ENCODE measurements at regions not wholly inside any gene's neighbourhood (a gene's known extent, or its start where the extent isn't known, plus 50 kb on each side); places are given as distances from the start of the nearest gene placed in this dataset.
"Not testable (repeated sequence)": the region's sequence is repeated elsewhere in the genome, so short reads cannot be mapped to it uniquely, and the experiment has no call there.

DNA sequence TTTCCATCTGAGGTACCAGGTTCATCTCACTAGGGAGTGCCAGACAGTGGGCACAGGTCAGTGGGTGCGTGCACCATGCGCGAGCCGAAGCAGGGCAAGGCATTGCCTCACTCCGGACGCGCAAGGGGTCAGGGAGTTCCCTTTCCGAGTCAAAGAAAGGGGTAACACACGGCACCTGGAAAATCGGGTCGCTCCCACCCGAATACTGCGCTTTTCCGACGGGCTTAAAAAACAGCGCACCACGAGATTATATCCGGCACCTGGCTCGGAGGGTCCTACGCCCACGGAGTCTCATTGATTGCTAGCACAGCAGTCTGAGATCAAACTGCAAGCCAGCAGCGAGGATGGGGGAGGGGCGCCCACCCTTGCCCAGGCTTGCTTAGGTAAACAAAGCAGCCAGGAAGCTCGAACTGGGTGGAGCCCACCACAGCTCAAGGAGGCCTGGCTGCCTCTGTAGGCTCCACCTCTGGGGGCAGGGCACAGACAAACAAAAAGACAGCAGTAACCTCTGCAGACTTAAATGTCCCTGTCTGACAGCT lies 242.5 kb downstream of the CYLC2 start:
- not testable (repeated sequence) for DNase-seq (ENCODE audit: low read depth, low spot score)

DNA sequence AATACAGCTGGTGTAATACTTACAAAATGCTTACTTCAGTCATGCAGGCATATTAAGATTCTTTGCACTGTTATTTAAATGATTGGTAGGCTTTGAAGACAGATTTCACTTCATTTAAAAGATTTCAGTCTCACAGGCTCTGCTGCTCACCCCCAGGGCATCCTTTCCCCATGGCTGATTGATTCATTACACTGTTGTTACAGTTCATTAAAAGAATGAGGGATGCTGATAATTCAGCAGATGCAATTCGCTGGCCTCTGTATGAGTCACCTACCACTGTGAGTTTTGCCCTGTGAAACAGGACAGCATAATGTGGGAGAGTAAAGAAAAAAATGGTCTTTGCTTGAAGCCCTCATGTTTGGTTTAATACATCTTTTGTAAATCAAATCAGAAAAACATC lies 246.9 kb downstream of the CYLC2 start:
- DNase-seq (ENCODE audit: low read depth, low spot score) = peak; percentile 63

DNA sequence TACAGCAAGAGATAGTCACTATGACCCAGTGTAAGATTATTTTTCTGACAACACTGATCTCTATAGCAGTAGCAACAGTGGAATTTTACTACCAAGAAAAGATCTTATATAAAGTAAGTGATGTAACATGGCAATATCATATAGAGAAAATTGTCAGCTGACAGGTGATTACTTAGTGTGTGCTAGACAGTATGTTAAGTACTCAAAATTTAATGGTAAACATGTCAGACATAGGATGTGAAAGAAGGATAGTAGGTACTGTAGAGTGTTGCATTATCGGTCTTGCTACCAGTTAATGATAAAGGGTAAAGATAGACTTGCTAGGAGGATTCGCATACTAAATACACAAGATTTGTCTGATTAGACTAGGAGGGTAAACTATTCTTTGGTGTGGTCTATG lies 247.4 kb downstream of the CYLC2 start:
- no peak for DNase-seq (ENCODE audit: low read depth, low spot score)

DNA sequence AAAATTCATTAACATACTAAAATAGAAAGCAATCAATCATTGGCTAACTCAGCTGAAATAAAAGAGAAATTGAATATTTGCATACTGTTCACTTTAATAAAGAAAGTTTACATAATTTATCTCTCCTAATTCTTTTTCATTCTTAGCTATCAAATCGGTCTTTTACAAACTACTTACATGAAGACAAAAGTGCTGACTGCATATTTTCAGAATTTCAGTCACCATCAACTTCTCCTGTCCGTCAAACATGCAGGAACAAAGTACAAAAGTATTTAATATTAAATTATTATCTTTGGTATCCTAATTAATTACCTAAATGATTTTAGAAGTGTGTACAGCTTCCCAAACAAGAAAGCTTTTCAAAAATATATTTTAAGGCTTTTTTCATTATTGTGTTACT lies 248.4 kb downstream of the CYLC2 start:
- DNase-seq (ENCODE audit: low read depth, low spot score) = no peak

DNA sequence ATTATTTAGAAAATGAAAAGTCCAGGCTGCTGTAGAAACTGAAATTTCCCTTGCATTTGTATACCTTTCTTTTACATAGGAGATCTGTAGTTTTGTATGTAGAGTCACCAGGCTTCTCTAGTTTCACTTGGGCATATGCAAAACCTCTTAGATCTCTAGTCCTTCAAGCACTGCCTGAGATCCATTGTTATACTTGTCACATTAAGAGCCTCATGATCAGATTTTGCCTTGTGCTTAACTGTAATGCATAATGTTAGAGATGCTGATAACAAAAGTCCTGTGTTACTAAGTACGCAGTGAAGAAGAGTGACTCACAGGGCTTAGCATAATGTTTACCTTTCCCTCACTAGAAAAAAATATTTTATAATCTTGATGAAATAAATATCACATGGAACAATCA lies 250.2 kb downstream of the CYLC2 start:
- DNase-seq (ENCODE audit: low read depth, low spot score) = peak; percentile 15

DNA sequence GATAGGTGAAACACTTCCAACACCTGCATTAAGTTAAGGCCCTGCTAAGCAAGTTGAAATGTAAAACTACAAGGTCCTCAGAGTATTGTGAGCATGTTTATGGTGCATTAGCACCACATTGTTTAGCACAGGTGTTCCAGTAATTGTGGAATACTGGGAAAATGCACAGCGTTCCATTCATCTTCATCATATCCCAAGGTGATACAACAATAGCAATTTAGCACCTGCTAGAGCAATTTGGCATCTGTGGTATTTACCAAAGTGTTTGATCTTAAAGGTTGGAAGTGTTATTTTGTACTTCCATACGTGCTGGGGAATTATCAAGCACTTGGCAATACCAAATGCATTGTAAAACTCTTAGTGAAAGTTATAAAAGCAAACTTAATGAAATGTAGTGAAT lies 266.8 kb downstream of the CYLC2 start:
- no peak for DNase-seq (ENCODE audit: low read depth, low spot score)

DNA sequence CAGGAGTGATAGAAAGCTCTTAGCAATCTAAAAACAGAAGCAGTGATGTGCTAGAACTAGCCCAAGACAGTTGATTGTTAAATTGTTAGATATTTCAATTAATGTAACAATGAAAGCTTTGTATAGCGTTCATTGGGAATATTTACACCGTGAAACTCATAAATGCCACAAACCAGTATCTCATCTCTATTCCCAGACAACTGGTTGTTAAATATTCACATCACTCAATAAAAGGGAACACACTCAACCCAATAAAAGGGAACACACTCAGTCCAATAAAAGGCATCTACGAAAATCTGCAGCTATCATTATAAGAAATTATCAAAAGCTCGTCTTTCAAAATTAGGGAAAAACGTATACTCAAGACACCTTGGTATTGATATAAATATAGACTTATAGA lies 270.9 kb downstream of the CYLC2 start:
- no peak for DNase-seq (ENCODE audit: low read depth, low spot score)

DNA sequence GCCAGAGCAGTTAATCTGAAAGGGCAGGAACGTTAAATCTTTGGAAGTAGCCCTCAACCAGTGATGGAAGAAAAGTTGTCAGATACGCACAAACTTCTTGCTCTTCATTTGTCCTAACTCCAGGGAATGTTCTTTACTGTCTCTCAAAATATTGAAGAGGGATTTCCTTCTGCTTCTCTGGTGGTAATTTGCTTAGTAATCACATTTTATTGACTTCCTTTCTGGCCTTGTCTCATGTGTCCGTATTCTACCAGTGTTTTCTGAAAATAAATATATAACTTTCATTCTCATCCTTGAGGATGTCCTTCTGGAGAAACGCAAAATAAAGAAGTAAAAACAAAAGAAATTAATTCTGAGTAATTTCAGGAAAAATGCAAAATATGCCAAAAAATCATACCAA lies 282.1 kb downstream of the CYLC2 start:
- no peak for DNase-seq (ENCODE audit: low read depth, low spot score)

DNA sequence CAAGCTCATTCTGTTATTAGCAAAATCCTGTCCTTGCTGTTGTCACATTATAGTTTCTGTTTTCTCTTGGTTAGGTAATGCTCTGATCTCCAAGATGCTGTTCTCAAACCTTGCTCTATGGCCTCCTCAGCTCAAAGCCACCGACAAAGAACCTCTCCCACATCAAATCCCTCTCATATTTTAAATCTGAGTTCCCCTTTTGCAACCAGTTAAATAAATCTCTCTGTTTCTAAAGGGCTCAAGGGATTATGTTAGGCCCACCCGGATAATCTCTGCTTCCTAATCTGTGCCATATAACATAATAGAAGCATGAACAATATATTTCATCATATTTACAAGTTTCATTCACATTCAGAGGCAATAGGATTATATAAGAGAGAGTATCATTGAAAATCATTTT lies 286.0 kb downstream of the CYLC2 start:
- DNase-seq (ENCODE audit: low read depth, low spot score) = no peak

DNA sequence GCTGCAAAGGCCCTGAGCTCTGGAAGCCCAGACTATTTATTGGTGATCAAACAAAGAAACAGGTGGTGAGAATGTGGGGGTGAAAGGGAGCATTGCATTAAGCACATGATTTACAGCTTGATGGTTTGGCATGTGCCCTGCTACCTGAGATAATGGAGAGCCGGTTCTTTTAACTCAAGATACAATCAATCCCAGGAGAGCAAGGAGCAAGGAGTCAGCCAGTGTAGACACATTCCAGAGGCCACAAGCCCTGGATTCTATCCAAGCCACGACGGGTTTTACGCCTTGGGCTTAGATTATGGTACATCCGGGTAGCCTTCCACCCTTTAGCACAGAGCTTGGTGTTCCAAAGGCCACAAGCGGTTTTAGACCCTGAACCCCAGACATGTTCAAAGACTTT lies 292.2 kb downstream of the CYLC2 start:
- no peak for DNase-seq (ENCODE audit: low read depth, low spot score)

DNA sequence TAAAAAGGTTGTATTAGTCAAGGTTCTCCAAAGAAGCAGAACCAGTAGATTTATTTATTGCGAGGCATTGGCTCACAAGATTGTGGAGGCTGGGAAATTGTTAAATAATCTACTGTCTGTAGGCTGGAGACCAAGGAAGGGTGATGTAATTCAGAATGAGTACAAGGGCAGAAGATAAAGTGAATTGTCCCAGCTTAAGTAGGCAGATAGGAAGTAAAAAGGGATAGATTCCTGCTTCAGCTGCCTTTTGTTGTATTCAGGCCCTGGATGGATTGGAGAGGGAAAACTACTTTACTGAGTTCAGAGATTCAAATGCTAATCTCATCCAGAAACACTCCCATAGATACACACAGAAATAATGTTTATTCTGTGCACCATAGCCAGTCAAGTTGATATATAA lies 301.1 kb downstream of the CYLC2 start:
- DNase-seq (ENCODE audit: low read depth, low spot score) = no peak

DNA sequence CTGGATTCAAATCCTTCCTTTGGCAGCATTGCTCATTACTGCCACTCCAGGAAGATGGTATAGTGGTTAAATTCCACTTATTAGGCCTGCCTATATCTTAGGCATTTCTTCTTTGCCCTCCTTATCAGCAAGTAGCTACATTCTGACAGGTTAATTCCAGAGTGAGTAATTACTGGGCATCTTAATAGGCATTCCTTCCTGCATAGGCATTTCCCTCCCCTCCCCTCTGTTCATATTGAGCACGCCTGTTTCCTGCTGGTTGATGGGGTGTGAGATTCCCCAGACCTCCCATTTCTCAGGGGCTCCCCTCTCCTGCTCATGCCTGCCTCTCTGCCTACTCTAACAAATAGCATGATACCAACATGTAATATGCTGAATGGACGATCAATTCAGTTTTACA lies 305.9 kb downstream of the CYLC2 start:
- no peak for DNase-seq (ENCODE audit: low read depth, low spot score)

DNA sequence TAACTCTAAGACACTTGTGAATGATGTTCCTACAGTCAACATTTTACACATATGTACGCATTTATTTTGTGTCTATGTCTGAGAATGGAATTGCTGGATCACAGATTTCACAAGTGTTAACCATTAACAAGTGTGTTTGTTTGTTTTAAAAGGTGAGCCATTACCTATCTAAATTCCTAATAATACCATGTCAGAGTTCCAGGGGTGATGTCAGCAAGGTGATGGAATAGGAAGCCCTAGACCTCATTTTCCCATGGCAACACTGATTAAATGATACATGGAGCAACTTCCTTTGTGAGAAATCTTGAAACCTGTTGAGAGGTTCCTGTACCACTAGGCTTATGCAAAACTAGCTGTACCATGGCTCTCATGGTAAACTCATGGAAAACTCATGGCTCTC lies 309.7 kb downstream of the CYLC2 start:
- no peak for DNase-seq (ENCODE audit: low read depth, low spot score)

DNA sequence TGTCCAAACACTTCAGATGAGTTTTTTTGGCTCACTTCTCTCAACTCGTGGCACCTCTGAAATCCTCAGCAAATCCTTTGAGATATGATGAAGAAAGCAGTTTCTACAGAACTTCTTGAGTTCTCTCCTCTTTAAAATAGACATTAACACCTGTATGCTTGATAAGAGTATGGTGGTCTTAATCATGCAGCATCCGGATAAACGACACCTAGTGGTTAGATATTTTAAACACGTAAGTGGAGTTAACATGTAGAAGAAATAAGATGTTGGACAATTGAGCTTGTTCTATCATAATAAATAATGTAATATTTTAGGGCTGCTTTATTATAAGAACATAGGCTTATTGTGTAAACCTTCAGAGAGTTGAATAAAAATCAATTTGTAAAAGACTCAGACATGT lies 324.8 kb downstream of the CYLC2 start:
- no peak for DNase-seq (ENCODE audit: low read depth, low spot score)

DNA sequence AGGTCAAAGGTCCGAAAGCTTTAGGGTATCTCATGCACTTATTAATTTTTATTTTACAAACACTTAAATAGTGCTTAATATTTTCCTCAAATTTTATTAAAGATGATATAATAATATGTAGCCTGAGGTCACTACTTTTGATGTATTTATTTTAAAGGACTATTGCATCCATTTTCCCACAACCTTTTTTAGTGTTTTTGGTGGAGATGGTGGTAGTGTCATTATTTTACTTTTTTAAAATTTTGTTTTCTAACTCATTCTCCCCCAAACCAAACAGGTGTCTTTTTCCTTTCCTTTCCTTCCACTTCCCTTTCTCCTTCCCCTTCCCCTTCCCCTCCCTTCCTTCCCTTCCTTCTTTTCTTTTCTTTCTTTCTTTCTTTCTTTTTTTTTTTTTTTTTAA lies 328.6 kb downstream of the CYLC2 start:
- no peak for DNase-seq (ENCODE audit: low read depth, low spot score)

DNA sequence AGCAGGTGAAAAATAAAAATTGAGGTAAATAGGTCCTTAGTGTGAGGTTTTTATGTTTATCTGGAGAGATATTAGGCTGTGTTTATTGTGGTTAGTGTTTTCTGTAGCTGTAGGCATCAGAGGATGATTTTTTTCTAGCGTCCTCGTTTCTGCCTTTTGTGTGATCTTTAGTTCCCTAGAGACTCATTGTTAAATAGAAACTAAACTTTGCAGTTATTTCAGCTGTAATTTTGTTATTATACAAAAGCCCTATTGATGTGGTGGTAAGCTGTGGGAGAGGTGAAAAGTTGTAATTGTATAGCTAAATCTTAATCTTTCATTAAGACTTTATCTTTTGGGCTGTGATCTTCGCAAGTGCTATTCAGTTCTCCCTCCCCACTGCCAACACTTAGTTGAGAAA lies 340.3 kb downstream of the CYLC2 start:
- no peak for DNase-seq (ENCODE audit: low read depth, low spot score)

DNA sequence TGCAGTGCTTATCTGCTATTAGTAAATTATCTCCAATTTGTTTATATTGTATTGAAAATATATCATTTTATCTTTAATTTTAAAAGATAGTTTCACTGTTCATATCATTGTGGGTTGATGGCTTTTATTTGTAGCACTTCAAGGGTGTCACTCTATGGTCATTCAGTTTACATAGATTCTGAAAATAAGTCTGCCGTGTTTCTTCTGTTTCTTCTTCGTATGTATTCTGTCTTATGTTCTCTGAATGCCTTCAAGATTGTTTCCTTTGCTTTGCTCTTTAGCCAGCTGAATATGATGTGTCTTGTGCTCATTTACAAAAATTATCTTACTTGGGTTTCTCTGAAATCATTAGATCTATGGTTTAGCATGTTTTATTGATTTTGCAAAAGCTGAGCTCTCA lies 359.9 kb downstream of the CYLC2 start:
- DNase-seq (ENCODE audit: low read depth, low spot score) = no peak

DNA sequence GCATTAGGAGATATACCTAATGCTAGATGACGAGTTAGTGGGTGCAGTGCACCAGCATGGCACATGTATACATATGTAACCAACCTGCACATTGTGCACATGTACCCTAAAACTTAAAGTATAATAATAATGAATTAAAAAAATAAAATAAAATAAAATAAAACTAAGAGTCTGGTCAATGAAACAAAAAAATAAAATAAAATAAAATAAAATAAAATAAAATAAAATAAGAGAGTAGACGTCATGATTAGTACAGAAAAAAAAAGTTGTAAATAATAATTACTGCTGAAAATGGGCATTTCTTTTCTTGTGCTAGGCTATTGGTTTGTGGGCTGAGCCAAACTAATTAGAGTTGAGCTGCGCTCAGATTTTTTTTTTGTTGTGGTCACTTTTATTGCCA lies 362.8 kb downstream of the CYLC2 start:
- not testable (repeated sequence) for DNase-seq (ENCODE audit: low read depth, low spot score)

DNA sequence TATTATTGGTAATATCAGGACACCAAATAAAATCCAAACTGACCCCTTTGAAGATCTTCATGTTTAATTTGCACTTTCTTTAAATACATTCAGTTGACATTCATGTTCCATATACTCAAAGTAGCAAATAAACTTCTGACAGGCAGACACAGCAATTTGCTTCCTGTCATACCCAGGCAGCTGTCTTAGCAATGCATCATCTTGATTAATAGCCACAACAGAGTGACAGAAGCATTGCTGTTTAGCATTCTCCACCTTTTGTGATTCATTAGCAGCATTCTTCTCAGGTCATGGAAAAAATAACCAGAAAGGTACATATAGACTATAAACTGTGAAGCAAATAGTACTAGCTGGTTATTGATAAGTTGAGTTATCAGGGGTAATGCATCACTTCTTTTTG lies 366.8 kb downstream of the CYLC2 start:
- DNase-seq (ENCODE audit: low read depth, low spot score) = peak; percentile 1

DNA sequence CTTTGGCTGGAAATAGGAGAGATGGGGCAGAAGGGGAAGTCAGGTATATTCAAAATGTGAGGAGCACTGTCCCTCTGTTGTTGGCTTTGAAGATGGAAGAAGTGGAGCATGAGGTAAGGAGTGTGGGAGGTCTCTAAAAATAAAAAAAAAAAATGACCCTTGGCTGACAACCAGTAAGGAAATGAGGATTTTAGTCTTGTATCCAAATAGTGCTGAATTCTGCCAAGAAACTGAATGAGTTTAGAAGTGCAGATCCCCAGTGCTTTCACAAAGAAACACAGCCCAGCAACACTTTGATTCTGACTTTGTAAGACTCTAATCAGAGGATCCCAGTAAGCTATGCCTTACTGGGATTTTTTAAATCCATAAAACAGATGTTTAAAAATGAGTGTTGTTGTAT lies 367.9 kb downstream of the CYLC2 start:
- DNase-seq (ENCODE audit: low read depth, low spot score) = peak; percentile 4

DNA sequence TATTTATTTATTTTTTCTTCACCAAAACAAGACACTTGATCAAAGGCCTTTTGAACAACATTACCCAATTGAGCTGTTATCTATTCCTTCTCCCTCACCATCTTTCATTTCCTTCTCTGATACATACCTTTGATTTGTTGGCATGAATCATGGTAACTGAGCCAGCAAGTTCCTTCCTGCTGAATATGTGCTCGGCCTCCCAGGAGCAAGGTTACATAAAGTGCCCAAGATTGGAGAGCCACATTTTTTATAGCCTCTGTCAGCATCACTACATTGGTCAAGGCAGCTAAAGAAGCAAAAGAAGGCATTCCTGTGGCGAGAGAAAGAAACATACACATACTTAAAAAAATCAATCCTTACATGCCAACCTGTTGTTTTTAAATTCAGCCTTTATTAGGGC lies 369.6 kb downstream of the CYLC2 start:
- DNase-seq (ENCODE audit: low read depth, low spot score) = peak; percentile 87

DNA sequence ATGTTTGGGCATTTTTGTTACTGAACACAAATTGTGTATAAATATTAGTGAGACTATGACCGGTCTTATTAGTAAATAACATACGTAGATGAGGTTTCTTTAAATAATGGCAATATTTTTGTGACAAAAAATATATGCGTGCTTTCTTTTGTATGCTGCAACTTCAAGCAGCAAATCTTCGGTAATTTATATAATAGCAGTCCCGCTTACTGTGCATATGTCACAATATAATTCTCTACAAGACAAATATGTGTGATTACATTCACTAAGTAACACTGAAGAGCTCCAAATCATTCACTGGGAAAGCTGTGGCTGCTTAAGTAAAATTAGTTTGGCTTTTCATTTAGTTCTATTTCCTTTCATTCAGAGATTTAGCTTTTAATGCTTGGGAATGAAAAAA lies 376.0 kb downstream of the CYLC2 start:
- DNase-seq (ENCODE audit: low read depth, low spot score) = no peak

DNA sequence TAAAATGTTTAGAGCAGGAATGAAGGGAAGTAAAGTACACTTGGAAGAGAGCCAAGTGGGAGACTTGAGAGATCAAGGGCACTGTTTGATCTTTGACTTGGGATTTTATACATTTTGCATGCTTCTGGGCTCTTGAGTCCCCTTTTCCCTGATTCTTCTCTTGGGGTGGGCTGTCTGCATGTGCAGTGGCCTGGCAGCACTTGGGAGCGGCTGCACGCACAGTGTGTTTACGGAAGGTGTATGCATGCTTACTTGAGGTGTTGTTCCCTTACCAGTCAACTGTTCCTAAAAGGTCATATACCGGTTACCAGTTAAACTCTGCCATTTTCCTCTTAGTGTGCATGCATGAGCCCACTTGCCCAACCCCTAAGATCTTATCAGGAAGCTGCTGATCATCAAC lies 377.7 kb downstream of the CYLC2 start:
- DNase-seq (ENCODE audit: low read depth, low spot score) = no peak

DNA sequence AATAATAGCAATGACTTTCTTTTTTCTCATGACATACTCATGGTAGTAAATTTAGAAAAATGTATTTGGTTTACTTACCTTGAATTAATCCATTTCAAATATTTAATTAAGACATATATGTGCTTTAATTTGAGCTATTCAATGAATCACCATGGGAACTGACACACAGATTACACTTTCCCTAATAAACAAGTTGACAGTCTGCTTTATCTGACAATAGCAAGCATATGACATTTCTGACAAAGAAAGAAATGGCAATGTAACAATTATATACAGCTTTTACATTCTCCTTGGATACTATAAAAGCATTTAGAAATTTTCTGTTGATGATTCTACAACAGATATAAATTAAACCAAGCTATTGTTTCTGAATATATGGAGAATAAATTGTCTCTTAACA lies 382.5 kb downstream of the CYLC2 start:
- DNase-seq (ENCODE audit: low read depth, low spot score) = no peak

Data from astrocyte of the hippocampus (primary cell).